NCI-H82 (cell line): ENCODE measurements at regions not wholly inside any gene's neighbourhood (a gene's known extent, or its start where the extent isn't known, plus 50 kb on each side); places are given as distances from the start of the nearest gene placed in this dataset.
"Not testable (repeated sequence)": the region's sequence is repeated elsewhere in the genome, so short reads cannot be mapped to it uniquely, and the experiment has no call there.

Experiments used
- DNase-seq: peaks from one replicate; lab custom pipeline; 2025; lab: John Stamatoyannopoulos, UW

- no peak for DNase-seq
Observed at GRCh38 chr4:106869551-106869950, 166.6 kb downstream of the DKK2 start.

- DNase-seq = no peak
Observed at GRCh38 chr4:106868381-106869035, 167.6 kb downstream of the DKK2 start.

- DNase-seq = no peak
Observed at GRCh38 chr4:106864231-106864630, 171.9 kb downstream of the DKK2 start.

- no peak for DNase-seq
Observed at GRCh38 chr4:106854569-106855351, 181.4 kb downstream of the DKK2 start.

- no peak for DNase-seq
Observed at GRCh38 chr4:106852426-106852825, 183.7 kb downstream of the DKK2 start.

GRCh38 chr4:106851726-106852125, 184.4 kb downstream of the DKK2 start:
- DNase-seq = no peak

GRCh38 chr4:106850691-106851090, 185.4 kb downstream of the DKK2 start:
- no peak for DNase-seq

- no peak for DNase-seq
Observed at GRCh38 chr4:106835919-106836318, 200.2 kb downstream of the DKK2 start.

- no peak for DNase-seq
Observed at GRCh38 chr4:106830879-106831278, 205.2 kb downstream of the DKK2 start.

- no peak for DNase-seq
Observed at GRCh38 chr4:106818764-106819163, 217.3 kb downstream of the DKK2 start.

GRCh38 chr4:106816496-106816895, 219.6 kb downstream of the DKK2 start:
- DNase-seq = no peak

GRCh38 chr4:106810122-106810521, 226.0 kb downstream of the DKK2 start:
- no peak for DNase-seq

GRCh38 chr4:106809076-106809475, 227.0 kb downstream of the DKK2 start:
- DNase-seq = peak; percentile 26

GRCh38 chr4:106806158-106806797, 229.8 kb downstream of the DKK2 start:
- DNase-seq = no peak

- DNase-seq = no peak
Observed at GRCh38 chr4:106803083-106803482, 233.0 kb downstream of the DKK2 start.

GRCh38 chr4:106801386-106801785, 234.7 kb downstream of the DKK2 start:
- DNase-seq = no peak

GRCh38 chr4:106796876-106797275, 239.2 kb downstream of the DKK2 start:
- no peak for DNase-seq

- no peak for DNase-seq
Observed at GRCh38 chr4:106795326-106795725, 240.8 kb downstream of the DKK2 start.

GRCh38 chr4:106793933-106794332, 242.2 kb downstream of the DKK2 start:
- DNase-seq = no peak

GRCh38 chr4:106775636-106776035, 260.5 kb downstream of the DKK2 start:
- DNase-seq = no peak

GRCh38 chr4:106774055-106774454, 262.1 kb downstream of the DKK2 start:
- DNase-seq = not testable (repeated sequence)

- no peak for DNase-seq
Observed at GRCh38 chr4:106773076-106773905, 262.8 kb downstream of the DKK2 start.
